ENCODE measurements at regions not wholly inside any gene's neighbourhood (a gene's known extent, or its start where the extent isn't known, plus 50 kb on each side); places are given as distances from the start of the nearest gene placed in this dataset.

GRCh38 chr20:54746796-54747195, 271.4 kb downstream of the DOK5 start:
- no peak overlapping the region for H3K4me3 ChIP-seq (ENCODE audit: low read length)
- no peaks in the 10 kb centered on the region for H3K27me3 ChIP-seq (ENCODE audit: control insufficient read depth, insufficient read depth, low read length, poor library complexity, severe bottlenecking)

GRCh38 chr20:54745780-54746179, 270.4 kb downstream of the DOK5 start:
- WGBS, 2 experiments (ENCODE audit: insufficient coverage in 1 of 2, insufficient read length in 1 of 2) = 78 to 80% methylated on average over 2 to 4 of the region's 5 CpGs

More at GRCh38 chr20:54746796-54747195, 271.4 kb downstream of the DOK5 start:
- TF ChIP-seq, protein P1, sequence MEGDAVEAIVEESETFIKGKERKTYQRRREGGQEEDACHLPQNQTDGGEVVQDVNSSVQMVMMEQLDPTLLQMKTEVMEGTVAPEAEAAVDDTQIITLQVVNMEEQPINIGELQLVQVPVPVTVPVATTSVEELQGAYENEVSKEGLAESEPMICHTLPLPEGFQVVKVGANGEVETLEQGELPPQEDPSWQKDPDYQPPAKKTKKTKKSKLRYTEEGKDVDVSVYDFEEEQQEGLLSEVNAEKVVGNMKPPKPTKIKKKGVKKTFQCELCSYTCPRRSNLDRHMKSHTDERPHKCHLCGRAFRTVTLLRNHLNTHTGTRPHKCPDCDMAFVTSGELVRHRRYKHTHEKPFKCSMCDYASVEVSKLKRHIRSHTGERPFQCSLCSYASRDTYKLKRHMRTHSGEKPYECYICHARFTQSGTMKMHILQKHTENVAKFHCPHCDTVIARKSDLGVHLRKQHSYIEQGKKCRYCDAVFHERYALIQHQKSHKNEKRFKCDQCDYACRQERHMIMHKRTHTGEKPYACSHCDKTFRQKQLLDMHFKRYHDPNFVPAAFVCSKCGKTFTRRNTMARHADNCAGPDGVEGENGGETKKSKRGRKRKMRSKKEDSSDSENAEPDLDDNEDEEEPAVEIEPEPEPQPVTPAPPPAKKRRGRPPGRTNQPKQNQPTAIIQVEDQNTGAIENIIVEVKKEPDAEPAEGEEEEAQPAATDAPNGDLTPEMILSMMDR (conservative IDR thresholded peaks at IDR 0.05) = no peak
- Histone ChIP-seq H3K9me3 (ENCODE audit: control insufficient read depth, low read length) (peaks cover 25% of the 10 kb centered on the region), H3K27ac (ENCODE audit: low read depth, low read length) (no peak overlapping the region), H3K9ac (ENCODE audit: extremely low read depth, low read length, poor library complexity, severe bottlenecking) (no peak overlapping the region), H3K36me3 (ENCODE audit: control insufficient read depth, insufficient read depth, low read length) (no peaks in the 10 kb centered on the region), H3K4me1 (ENCODE audit: control insufficient read depth, insufficient read depth, low read length) (no peaks in the 10 kb centered on the region)
- Mint-ChIP-seq H3K9me3 (peaks cover 23% of the 10 kb centered on the region), H3K36me3 (ENCODE audit: low read depth) (no peaks in the 10 kb centered on the region), H3K27ac (no peak overlapping the region), H3K27me3 (ENCODE audit: insufficient read depth) (no peaks in the 10 kb centered on the region), H3K4me1 (no peaks in the 10 kb centered on the region), H3K4me3 (no peak overlapping the region)
- DNase-seq = no peak
- WGBS, 2 experiments (ENCODE audit: insufficient coverage in 1 of 2, insufficient read length in 1 of 2) = 74 to 80% methylated on average over 2 of the region's 2 CpGs

DNA sequence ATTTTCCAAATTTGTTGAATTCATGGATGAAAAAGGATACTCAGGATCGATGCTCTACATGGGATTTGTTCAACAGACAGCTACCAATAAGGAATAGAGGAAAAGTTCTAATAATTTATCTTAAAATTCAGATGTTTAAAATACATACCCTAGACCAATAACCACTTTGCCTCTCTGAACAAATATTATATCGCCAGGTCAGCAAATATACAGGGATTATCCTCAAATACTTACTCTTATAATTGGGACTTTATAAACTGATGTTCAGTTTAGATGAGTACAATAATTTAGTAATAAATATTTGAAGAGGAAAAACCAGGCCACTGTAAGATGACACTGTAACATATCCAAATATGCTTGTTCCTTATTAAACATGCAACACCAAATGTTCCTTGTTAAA, 268.7 kb downstream of the DOK5 start:
- no peak overlapping the region for H3K4me3 Mint-ChIP-seq
- no peak for DNase-seq
- no peaks in the 10 kb centered on the region for H3K27me3 Mint-ChIP-seq (ENCODE audit: insufficient read depth)
- H3K4me1 Mint-ChIP-seq = no peaks in the 10 kb centered on the region
- Histone ChIP-seq H3K9me3 (ENCODE audit: control insufficient read depth, low read length) (peaks cover 25% of the 10 kb centered on the region), H3K36me3 (ENCODE audit: control insufficient read depth, insufficient read depth, low read length) (no peaks in the 10 kb centered on the region), H3K4me1 (ENCODE audit: control insufficient read depth, insufficient read depth, low read length) (no peaks in the 10 kb centered on the region), H3K4me3 (ENCODE audit: low read length) (no peak overlapping the region), H3K9ac (ENCODE audit: extremely low read depth, low read length, poor library complexity, severe bottlenecking) (no peak overlapping the region), H3K27ac (ENCODE audit: low read depth, low read length) (no peak overlapping the region), H3K27me3 (ENCODE audit: control insufficient read depth, insufficient read depth, low read length, poor library complexity, severe bottlenecking) (no peaks in the 10 kb centered on the region)
- H3K27ac Mint-ChIP-seq = no peak overlapping the region
- H3K36me3 Mint-ChIP-seq (ENCODE audit: low read depth) = no peaks in the 10 kb centered on the region
- H3K9me3 Mint-ChIP-seq = peaks cover 23% of the 10 kb centered on the region
- 73% methylated on average over 1 of the region's 2 CpGs; no CpG with 5 or more reads in 1 of the 2 experiments for WGBS, 2 experiments (ENCODE audit: insufficient coverage in 1 of 2, insufficient read length in 1 of 2)
- TF ChIP-seq, protein P1 (conservative IDR thresholded peaks at IDR 0.05) = no peak

More at GRCh38 chr20:54745780-54746179, 270.4 kb downstream of the DOK5 start:
- H3K9ac ChIP-seq (ENCODE audit: extremely low read depth, low read length, poor library complexity, severe bottlenecking) = no peak overlapping the region
- H3K36me3 ChIP-seq (ENCODE audit: control insufficient read depth, insufficient read depth, low read length) = no peaks in the 10 kb centered on the region
- no peak overlapping the region for H3K27ac ChIP-seq (ENCODE audit: low read depth, low read length)
- H3K4me1 ChIP-seq (ENCODE audit: control insufficient read depth, insufficient read depth, low read length) = no peaks in the 10 kb centered on the region
- no peaks in the 10 kb centered on the region for H3K4me1 Mint-ChIP-seq
- no peak overlapping the region for H3K4me3 Mint-ChIP-seq
- TF ChIP-seq, protein P1 (conservative IDR thresholded peaks at IDR 0.05) = no peak
- no peaks in the 10 kb centered on the region for H3K27me3 Mint-ChIP-seq (ENCODE audit: insufficient read depth)
- H3K9me3 ChIP-seq (ENCODE audit: control insufficient read depth, low read length) = peaks cover 25% of the 10 kb centered on the region
- no peaks in the 10 kb centered on the region for H3K36me3 Mint-ChIP-seq (ENCODE audit: low read depth)
- peaks cover 23% of the 10 kb centered on the region for H3K9me3 Mint-ChIP-seq
- no peak overlapping the region for H3K27ac Mint-ChIP-seq
- no peak for DNase-seq
- H3K27me3 ChIP-seq (ENCODE audit: control insufficient read depth, insufficient read depth, low read length, poor library complexity, severe bottlenecking) = no peaks in the 10 kb centered on the region
- H3K4me3 ChIP-seq (ENCODE audit: low read length) = peak overlapping the region; percentile 5

Data from endodermal cell (in vitro differentiated cells).